DMS114 treated with DMSO at 0.1 percent for 48 hours (cell line): ENCODE measurements at regions not wholly inside any gene's neighbourhood (a gene's known extent, or its start where the extent isn't known, plus 50 kb on each side); places are given as distances from the start of the nearest gene placed in this dataset.
"Not testable (repeated sequence)": the region's sequence is repeated elsewhere in the genome, so short reads cannot be mapped to it uniquely, and the experiment has no call there.

Experiments used
- DNase-seq: peaks from one replicate; lab custom pipeline; 2025; ENCODE audit not compliant: unreplicated experiment; lab: John Stamatoyannopoulos, UW

DNA sequence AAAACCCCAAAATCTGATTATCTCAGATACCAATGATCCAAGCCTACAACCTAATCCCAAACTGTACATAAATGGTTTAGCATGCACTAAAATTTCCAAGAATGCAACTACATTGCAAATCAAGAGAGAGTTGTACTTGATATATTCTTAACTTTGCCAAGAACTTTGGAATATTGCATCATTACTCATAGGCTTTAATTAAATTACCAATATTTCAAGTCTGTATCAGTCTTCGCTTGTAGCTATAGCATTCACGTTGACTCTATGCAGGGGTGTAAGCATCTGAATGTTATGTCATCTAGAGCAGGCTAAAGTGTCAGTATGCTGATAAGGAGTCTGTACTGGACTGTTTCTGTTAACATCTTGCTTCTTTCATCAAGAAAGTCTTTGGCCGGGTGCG, 56.3 kb downstream of the FOXI3 start:
- DNase-seq = no peak

DNA sequence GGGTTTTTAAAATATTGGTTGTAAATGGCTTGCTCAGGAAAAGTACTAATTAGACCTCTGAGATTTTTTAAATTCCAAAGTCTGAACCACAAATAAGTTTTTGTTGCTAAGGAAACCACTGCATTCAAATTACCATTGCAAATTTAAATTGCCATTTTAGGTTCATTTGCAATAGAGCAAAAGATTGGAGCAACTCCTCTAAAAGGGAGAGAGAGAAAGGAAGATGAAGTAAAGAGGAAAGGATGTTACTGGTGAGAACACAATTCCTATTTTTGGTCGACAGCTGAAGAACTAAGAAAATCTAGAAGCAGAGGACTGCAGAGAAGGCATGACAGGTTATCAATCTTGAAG, 74.9 kb downstream of the FOXI3 start:
- no peak for DNase-seq

GRCh38 chr2:88372042-88372441, 80.5 kb downstream of the FOXI3 start:
- DNase-seq = no peak

DNA sequence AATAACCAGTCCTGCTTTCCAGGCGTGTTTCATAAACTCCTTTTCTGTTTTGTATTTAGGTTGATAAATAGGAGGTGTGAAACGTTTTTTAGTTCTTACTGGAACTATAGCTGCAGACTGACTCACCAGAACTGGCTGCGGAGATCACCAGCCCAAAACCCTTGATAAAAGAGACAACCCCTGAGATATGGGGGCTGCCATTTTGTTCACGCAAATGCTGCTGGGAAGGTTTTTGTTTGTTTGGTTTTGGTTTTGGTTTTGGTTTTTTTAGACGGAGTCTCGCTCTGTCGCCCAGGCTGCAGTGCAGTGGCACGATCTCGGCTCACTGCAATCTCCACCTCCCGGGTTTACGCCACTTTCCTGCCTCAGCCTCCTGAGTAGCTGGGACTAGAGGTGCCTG, 87.1 kb downstream of the FOXI3 start:
- DNase-seq = not testable (repeated sequence)

- no peak for DNase-seq
Measured at GRCh38 chr2:88355486-88355885, 97.0 kb downstream of the FOXI3 start.

DNA sequence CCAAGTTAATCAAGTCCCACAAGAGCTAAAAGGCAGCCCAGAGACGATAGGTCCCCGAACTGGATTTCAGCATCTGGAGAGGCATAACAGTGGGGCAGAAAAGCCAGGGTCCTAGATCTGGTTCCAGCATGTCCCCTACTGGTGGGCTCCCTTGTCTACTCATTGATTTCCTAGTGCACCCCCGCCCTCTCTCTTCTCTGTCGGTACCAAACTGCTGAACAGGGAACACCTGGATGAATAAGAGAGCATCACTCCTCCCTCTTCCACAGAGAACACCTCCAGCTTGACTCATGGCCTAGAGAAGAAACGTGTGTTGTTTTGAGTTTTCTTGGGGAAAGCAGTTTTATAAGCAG, 101.3 kb downstream of the FOXI3 start:
- no peak for DNase-seq

DNA sequence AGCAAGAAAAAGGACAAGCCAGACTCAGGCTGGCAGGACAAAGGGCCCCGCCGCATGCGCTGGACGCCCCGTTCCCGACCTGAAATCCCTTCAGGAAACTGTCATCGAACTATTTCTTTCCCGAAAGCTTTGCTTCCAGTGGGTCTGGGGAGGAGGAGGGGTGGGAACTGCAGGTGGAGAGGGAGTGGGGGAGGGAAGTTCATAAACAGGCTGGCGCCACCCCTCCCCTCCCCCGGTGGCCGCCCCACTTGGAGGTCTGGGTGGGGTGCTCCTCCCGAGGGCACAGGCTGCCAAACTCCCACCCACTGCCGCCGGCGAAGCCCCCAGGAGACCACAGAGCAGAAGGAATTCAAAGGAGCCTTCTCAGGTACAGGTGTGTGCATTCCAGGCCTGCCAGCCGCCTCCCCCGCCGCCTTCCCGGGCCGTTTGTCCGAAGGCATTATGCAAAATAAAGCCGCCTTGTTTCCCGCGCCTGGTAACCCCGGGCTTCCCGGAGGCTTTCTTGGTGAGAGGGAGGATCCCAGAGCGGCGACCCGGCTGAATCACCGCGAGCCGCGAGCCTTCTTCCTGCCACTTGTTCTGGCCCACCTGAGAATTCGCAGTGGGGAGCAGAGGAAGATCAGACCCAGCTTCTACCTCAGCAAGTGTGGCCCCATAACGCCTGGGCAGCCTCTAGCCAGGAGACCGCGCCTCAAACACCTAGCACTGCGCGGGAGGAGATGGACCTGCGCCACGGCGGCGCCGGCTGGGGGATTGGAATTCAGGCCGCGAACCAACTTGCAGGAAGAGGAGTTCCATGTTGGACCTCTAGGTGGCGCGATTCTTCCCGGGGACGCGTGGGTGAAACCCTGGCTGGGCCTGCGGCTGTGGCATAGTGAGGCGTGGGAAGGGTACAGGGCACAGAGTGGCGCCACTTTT, 101.9 kb downstream of the FOXI3 start:
- peak; percentile 56 for DNase-seq

DNA sequence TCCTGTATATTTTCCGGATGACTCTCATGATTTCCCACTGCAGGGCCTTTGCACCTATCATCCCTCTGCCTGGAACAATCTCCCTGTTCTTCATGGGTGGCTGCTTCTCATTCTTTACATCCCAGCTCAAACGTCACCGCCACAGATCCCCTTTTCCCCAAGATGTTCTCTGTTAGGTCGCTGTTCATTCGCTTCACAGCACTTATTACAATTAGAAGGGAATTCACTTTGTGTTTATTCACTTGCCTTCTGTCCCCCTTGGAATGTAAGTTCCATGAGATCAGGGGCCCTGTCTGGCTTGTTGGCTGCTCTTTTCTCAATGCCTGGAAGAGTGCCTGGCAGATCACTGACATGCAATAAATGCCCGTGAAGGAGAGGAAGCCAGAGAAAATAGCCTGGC, 106.7 kb downstream of the FOXI3 start:
- DNase-seq = no peak

- DNase-seq = no peak
Measured at GRCh38 chr2:88342749-88343148, 109.7 kb downstream of the FOXI3 start.

DNA sequence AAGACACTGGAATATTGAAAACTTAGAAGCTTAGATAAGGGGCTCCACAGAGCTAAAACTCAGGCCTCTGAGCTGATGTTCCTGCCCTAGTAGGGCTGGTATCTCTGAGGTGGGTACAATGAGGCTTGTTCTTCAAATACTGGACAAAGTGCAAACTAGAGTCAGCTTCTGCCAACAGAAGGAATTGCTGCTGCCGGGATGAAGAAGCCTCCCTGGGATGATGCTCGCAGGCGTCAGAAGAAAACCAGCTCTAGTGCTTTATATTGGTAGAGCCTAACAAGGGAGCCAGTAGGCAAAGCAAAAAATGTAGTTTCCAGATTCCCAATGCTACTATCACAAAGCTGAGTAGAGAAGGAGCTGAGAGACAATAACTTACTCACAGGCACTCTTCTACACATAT, 118.1 kb downstream of the FOXI3 start:
- no peak for DNase-seq

GRCh38 chr2:88331239-88331638, 121.3 kb downstream of the FOXI3 start:
- no peak for DNase-seq

DNA sequence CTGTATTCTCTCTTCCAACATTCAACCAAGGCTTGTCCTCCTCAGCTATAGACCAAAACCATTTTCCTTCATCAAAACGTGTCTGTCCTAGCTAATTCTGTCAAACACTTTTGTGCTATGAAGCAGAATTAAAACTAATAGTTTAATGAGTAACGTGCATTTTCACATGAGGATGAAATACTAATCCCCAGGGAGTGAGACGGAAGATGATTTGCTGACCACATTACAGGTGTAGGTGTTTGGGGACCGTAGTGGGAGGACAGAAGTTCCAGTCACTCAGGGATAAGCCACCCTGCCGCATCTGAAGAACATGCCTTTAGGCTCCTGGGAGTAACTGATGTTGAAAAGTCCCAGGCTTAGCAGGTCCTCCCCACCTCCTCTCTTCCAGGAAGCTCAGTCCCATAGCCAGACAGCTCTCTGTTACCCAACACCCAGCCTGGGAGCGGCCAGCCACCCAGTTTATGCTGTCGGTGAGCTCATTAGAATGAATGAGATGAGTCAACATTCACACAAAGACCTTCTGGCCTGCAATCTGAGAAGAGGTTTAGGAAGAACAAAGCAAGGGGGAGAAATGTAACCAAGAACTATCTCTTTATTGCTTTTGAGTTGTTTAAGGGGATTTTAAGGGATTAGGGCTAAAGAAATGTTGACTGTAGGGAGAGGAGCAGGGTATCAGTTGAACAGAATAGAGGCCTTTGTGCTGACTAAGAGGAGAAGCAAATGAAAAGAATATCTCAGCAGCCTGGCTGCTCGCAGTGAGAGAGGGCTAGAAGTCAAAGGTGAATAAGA, 122.5 kb downstream of the FOXI3 start:
- no peak for DNase-seq

GRCh38 chr2:88321449-88322248, 130.8 kb downstream of the FOXI3 start:
- no peak for DNase-seq

DNA sequence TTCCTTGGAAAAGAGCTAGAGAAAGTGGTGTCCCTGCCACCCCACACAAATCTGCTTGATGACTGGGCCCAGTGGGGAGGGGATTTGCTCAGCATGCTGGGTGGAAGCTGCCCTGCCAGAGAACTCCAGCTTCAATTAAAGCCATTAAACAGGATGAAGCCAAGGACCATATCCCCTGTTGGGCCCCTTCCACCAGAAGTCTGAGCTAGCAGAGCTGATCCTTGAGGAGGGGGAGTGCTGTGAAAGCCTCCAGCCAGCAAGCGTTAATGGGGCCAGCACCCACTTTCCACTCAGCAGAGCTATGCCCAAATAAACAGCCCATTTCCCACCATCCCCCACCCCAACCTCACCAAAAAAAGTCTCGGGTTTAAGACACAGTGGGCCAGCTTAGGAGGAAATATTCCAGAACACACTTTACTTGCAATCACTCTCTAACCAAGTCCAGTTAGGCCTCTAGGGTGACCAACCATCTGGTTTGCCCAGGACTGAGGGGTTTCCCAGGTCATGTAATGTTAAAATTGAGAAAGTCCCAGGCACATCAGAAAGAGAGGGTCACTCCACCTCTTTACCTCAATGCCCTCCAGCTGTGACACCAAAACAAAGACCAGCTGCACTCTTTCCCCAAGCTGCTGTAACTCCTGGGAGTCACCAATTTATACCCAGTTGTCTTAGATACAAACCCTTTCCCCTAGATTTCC, 132.3 kb downstream of the FOXI3 start:
- DNase-seq = no peak

DNA sequence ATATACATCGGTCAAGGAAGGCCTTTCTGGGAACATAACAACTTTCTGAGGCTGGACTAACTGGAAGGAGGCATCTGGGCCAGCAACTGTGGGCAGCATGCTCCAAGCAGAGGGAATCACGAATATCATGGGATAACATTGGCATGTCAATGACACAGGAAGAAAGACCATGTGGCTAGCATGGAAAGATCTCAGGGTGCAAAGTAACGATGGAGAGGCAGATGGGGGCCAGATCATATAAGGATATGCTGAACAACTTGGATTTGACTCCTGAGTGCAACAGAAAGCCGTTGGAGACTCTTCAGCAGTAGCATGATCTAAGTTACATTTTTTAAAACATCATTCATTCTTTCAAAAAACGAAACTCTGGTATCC, 133.6 kb downstream of the FOXI3 start:
- no peak for DNase-seq

- no peak for DNase-seq
Measured at GRCh38 chr2:88318071-88318955, 134.2 kb downstream of the FOXI3 start.

GRCh38 chr2:88310787-88311186, 140.6 kb downstream of the THNSL2 start:
- DNase-seq = no peak

GRCh38 chr2:88307817-88308216, 137.7 kb downstream of the THNSL2 start:
- DNase-seq = no peak

- DNase-seq = no peak
Measured at GRCh38 chr2:88303865-88304264, 133.7 kb downstream of the THNSL2 start.

DNA sequence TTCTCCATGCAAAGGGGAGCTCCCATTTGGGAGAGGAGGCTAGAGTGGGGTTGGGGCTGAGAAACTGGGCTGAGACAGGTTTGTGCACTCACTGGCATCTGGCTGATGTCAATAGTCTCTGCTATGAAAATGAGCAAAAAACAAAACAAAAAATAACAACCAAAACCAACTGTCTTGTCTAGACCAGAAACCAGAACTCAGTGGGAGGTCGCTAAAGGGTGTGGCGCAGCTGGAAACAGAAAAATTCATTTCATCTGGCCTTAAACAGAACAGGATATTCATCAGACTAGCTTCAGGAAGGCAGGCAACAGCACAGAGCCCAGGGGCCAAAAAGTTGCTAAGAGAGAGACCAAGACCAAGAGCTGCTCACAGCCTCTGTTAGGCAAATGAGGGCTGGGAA, 126.1 kb downstream of the THNSL2 start:
- no peak for DNase-seq
